WTC11 (cell line): ENCODE measurements at regions not wholly inside any gene's neighbourhood (a gene's known extent, or its start where the extent isn't known, plus 50 kb on each side); places are given as distances from the start of the nearest gene placed in this dataset.

Experiments used
- CTCF ChIP-seq: fragments of 200-600 bp; IDR thresholded peaks from 2 replicates; pipeline ENCODE4 v1.8.0; 2022; ENCODE audit warnings: antibody characterized with exemption
- FOXP4 ChIP-seq: sonication (generic); formaldehyde crosslinking; IDR thresholded peaks from 2 replicates; pipeline ENCODE4 v1.8.0; 2022; ENCODE audit warnings: mild to moderate bottlenecking, missing genetic modification reagents
- MXD4 ChIP-seq: fragments of 250-450 bp; sonication (Bioruptor Pico); IDR thresholded peaks from 2 replicates; pipeline ENCODE4 v1.8.0; 2021; ENCODE audit warnings: mild to moderate bottlenecking, moderate library complexity, borderline replicate concordance
- SMAD4 ChIP-seq: sonication (generic); formaldehyde crosslinking; IDR thresholded peaks from 2 replicates; pipeline ENCODE4 v1.8.0; 2022; ENCODE audit warnings: mild to moderate bottlenecking, missing genetic modification reagents
- TEAD4 ChIP-seq: sonication (generic); formaldehyde crosslinking; IDR thresholded peaks from 2 replicates; pipeline ENCODE4 v1.8.0; 2022; ENCODE audit warnings: mild to moderate bottlenecking, missing genetic modification reagents
- USF1 ChIP-seq: sonication (generic); formaldehyde crosslinking; IDR thresholded peaks from 2 replicates; pipeline ENCODE4 v1.8.0; 2022; ENCODE audit warnings: mild to moderate bottlenecking, missing genetic modification reagents

GRCh38 chr13:100879255-100879654 is 204.7 kb upstream of the TMTC4 start:
- TF ChIP-seq CTCF (no peak), TEAD4 (CRISPR knock-in tag) (no peak), FOXP4 (CRISPR knock-in tag) (no peak), SMAD4 (CRISPR knock-in tag) (no peak), MXD4 (CRISPR knock-in tag) (no peak), USF1 (CRISPR knock-in tag) (no peak)
